Upper lobe of left lung (tissue), 4 donors: ENCODE measurements at regions not wholly inside any gene's neighbourhood (a gene's known extent, or its start where the extent isn't known, plus 50 kb on each side); places are given as distances from the start of the nearest gene placed in this dataset.

Experiments
- CTCF ChIP-seq, 6 experiments: fragments of 450-650 bp in 4 of 6; fragments of 200-600 bp in 2 of 6; sonication (generic) in 2 of 6; IDR thresholded peaks; one replicate each; pipeline ENCODE4 v1.5.1; 2016 to 2019; ENCODE audit warnings: antibody characterized with exemption in 6 of 6
- EP300 ChIP-seq, 4 donors: sonication (generic); formaldehyde crosslinking; IDR thresholded peaks; one replicate each; pipeline ENCODE4 v1.5.1; 2017; ENCODE audit warnings: antibody characterized with exemption in 4 of 4, control low read depth in 2 of 4
- POLR2A ChIP-seq, 4 donors: fragments of 450-650 bp; IDR thresholded peaks; one replicate each; pipeline ENCODE4 v1.5.1; 2016 to 2017; ENCODE audit warnings: antibody characterized with exemption in 4 of 4, mild to moderate bottlenecking in 2 of 4
- POLR2AphosphoS5 ChIP-seq, 2 donors: sonication (generic); formaldehyde crosslinking; IDR thresholded peaks; one replicate each; pipeline ENCODE4 v1.5.1; 2017; ENCODE audit warnings: antibody characterized with exemption in 2 of 2

GRCh38 chr6:98469141-98469540 lies 365.2 kb upstream of the POU3F2 start:
- TF ChIP-seq POLR2A (IDR thresholded peaks at IDR 0.05) (no peak), CTCF (IDR thresholded peaks at IDR 0.05) (no peak), EP300 (IDR thresholded peaks at IDR 0.05) (no peak), POLR2AphosphoS5 (IDR thresholded peaks at IDR 0.05) (no peak)
